Liver (tissue), 8 donors: ENCODE measurements at regions not wholly inside any gene's neighbourhood (a gene's known extent, or its start where the extent isn't known, plus 50 kb on each side); places are given as distances from the start of the nearest gene placed in this dataset.

Experiments
- DNase-seq: peaks from one replicate; pipeline ENCODE4 v3.0.0-alpha.2; 2017; ENCODE audit warnings: low spot score
- H3K27ac ChIP-seq, 2 donors: one replicate each; pipeline ENCODE4 v1.7.0; 2013; ENCODE audit warnings: inconsistent platforms in 2 of 2, low read length in 2 of 2, control low read depth in 1 of 2, low read depth in 1 of 2, mild to moderate bottlenecking in 1 of 2
- H3K27me3 ChIP-seq, 4 donors: one replicate each; pipeline versions ENCODE4 v1.6.1 to v1.7.0; 2013; ENCODE audit warnings: low read length in 3 of 4, inconsistent platforms in 1 of 4, mild to moderate bottlenecking in 1 of 4, moderate library complexity in 1 of 4; ENCODE audit not compliant: control insufficient read depth in 4 of 4, insufficient read depth in 4 of 4
- H3K36me3 ChIP-seq, 4 donors: one replicate each; pipeline versions ENCODE4 v1.6.1 to v1.7.0; 2013; ENCODE audit warnings: low read length in 3 of 4, mild to moderate bottlenecking in 3 of 4, low read depth in 1 of 4, moderate library complexity in 1 of 4; ENCODE audit not compliant: control insufficient read depth in 4 of 4, insufficient read depth in 3 of 4
- H3K4me1 ChIP-seq, 4 donors: one replicate each; pipeline versions ENCODE4 v1.6.1 to v1.7.0; 2013; ENCODE audit warnings: low read length in 3 of 4, mild to moderate bottlenecking in 3 of 4, moderate library complexity in 1 of 4; ENCODE audit not compliant: control insufficient read depth in 4 of 4, insufficient read depth in 4 of 4
- H3K4me3 ChIP-seq, 3 donors: one replicate each; pipeline versions ENCODE4 v1.6.1 to v1.7.0; 2013; ENCODE audit warnings: low read length in 3 of 3, control low read depth in 1 of 3, low read depth in 1 of 3, mild to moderate bottlenecking in 1 of 3
- H3K9ac ChIP-seq, 2 donors: one replicate each; pipeline ENCODE4 v1.7.0; 2013; ENCODE audit warnings: low read length in 2 of 2, mild to moderate bottlenecking in 2 of 2, moderate library complexity in 2 of 2, control low read depth in 1 of 2, low read depth in 1 of 2
- H3K9me3 ChIP-seq, 4 donors: one replicate each; pipeline versions ENCODE4 v1.6.1 to v1.7.0; 2013; ENCODE audit warnings: low read length in 3 of 4; ENCODE audit not compliant: control insufficient read depth in 4 of 4
- CTCF ChIP-seq: fragments of 150-350 bp; IDR thresholded peaks from 2 replicates; pipeline ENCODE4 v1.5.1; 2017; ENCODE audit warnings: improper control_type of control experiment, low read depth, low read length; ENCODE audit not compliant: missing input control
- EGR1 ChIP-seq, 2 donors: IDR thresholded peaks; 2 replicates each; pipeline ENCODE4 v1.6.1; 2016 to 2018; ENCODE audit warnings: antibody characterized with exemption in 2 of 2, low read depth in 2 of 2
- FOXA2 ChIP-seq: IDR thresholded peaks from 2 replicates; pipeline ENCODE4 v1.6.1; 2016; ENCODE audit warnings: antibody characterized with exemption
- GABPA ChIP-seq, 2 donors: IDR thresholded peaks in 1 of 2; conservative IDR thresholded peaks in 1 of 2; 2 replicates each; pipeline ENCODE4 v1.6.1; 2016; ENCODE audit warnings: antibody characterized with exemption in 2 of 2, mild to moderate bottlenecking in 1 of 2, moderate library complexity in 1 of 2
- HNF4A ChIP-seq, 2 donors: conservative IDR thresholded peaks; 2 replicates each; pipeline ENCODE4 v1.6.1; 2016; ENCODE audit warnings: antibody characterized with exemption in 2 of 2, mild to moderate bottlenecking in 2 of 2
- HNF4G ChIP-seq: IDR thresholded peaks from 2 replicates; pipeline ENCODE4 v1.6.1; 2016; ENCODE audit warnings: antibody characterized with exemption
- JUND ChIP-seq, 2 donors: IDR thresholded peaks; 2 replicates each; pipeline ENCODE4 v1.6.1; 2016; ENCODE audit warnings: antibody characterized with exemption in 2 of 2
- RAD21 ChIP-seq, 2 donors: IDR thresholded peaks; 2 replicates each; pipeline ENCODE4 v1.6.1; 2016; ENCODE audit warnings: antibody characterized with exemption in 2 of 2, mild to moderate bottlenecking in 2 of 2
- REST ChIP-seq: IDR thresholded peaks from 2 replicates; pipeline ENCODE4 v1.6.1; 2016; ENCODE audit warnings: antibody characterized with exemption, mild to moderate bottlenecking
- RXRA ChIP-seq, 2 donors: IDR thresholded peaks; 2 replicates each; pipeline ENCODE4 v1.6.1; 2017 to 2018; ENCODE audit warnings: antibody characterized with exemption in 2 of 2, mild to moderate bottlenecking in 1 of 2
- SP1 ChIP-seq: IDR thresholded peaks from 2 replicates; pipeline ENCODE4 v1.6.1; 2018; ENCODE audit warnings: antibody characterized with exemption, mild to moderate bottlenecking
- TAF1 ChIP-seq: conservative IDR thresholded peaks from 2 replicates; pipeline ENCODE4 v1.6.1; 2016; ENCODE audit warnings: antibody characterized with exemption, mild to moderate bottlenecking
- ZBTB33 ChIP-seq: IDR thresholded peaks from 2 replicates; pipeline ENCODE4 v1.6.1; 2016; ENCODE audit warnings: antibody characterized with exemption
- WGBS: extraction: QIAGEN DNeasy Blood & Tissue Kit; methylation state at CpG from one replicate; pipeline ENCODE4 v1.1.7; 2013; 5-methylcytosine and 5-hydroxymethylcytosine counted together
- TF ChIP-seq, protein P1 (sequence below): IDR thresholded peaks from 2 replicates; pipeline ENCODE4 v1.6.1; 2016; ENCODE audit warnings: antibody characterized with exemption
- TF ChIP-seq, protein P2 (sequence below): IDR thresholded peaks from 2 replicates; pipeline ENCODE4 v1.6.1; 2016; ENCODE audit warnings: antibody characterized with exemption
- donor health status: healthy.
- donor health status: healthy.
- donor health status: healthy.
- donor health status: healthy.
- donor health status: healthy.

- Histone ChIP-seq H3K27me3 (no peaks in the 10 kb centered on the region), H3K9ac (no peak overlapping the region), H3K27ac (no peak overlapping the region), H3K4me1 (no peaks in the 10 kb centered on the region), H3K36me3 (no peaks in the 10 kb centered on the region), H3K4me3 (no peak overlapping the region), H3K9me3 (no peaks in the 10 kb centered on the region)
- DNase-seq: no peak
- TF ChIP-seq, protein P1, sequence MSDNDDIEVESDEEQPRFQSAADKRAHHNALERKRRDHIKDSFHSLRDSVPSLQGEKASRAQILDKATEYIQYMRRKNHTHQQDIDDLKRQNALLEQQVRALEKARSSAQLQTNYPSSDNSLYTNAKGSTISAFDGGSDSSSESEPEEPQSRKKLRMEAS: no peak
- no peak for TF ChIP-seq CTCF
- no peak for TF ChIP-seq HNF4G
- TF ChIP-seq REST: no peak
- no peak for TF ChIP-seq EGR1 (IDR thresholded peaks at IDR 0.05; ENCODE audit: low read depth in 2 of 2)
- TF ChIP-seq FOXA2: no peak
- TF ChIP-seq SP1: no peak
- TF ChIP-seq GABPA (IDR thresholded peaks at IDR 0.05 in 1 of 2, conservative IDR thresholded peaks at IDR 0.05 in 1 of 2): no peak
- no peak for TF ChIP-seq JUND (IDR thresholded peaks at IDR 0.05)
- TF ChIP-seq HNF4A (conservative IDR thresholded peaks at IDR 0.05): no peak
- no peak for TF ChIP-seq RAD21 (IDR thresholded peaks at IDR 0.05)
- no peak for TF ChIP-seq TAF1
- no peak for TF ChIP-seq RXRA (IDR thresholded peaks at IDR 0.05)
- no peak for TF ChIP-seq ZBTB33
- TF ChIP-seq, protein P2, sequence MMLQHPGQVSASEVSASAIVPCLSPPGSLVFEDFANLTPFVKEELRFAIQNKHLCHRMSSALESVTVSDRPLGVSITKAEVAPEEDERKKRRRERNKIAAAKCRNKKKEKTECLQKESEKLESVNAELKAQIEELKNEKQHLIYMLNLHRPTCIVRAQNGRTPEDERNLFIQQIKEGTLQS: no peak
- WGBS: 51% methylated on average over 3 of the region's 3 CpGs
Measured at GRCh38 chr21:21622460-21623234, 624.4 kb downstream of the NCAM2 start.
